Hippocampal formation (tissue), 2 donors: ENCODE measurements at regions not wholly inside any gene's neighbourhood (a gene's known extent, or its start where the extent isn't known, plus 50 kb on each side); places are given as distances from the start of the nearest gene placed in this dataset.
"Not testable (repeated sequence)": the region's sequence is repeated elsewhere in the genome, so short reads cannot be mapped to it uniquely, and the experiment has no call there.

Source experiments
- DNase-seq, 2 donors: peaks; one replicate each; lab custom pipeline; 2025; lab: John Stamatoyannopoulos, UW

DNA sequence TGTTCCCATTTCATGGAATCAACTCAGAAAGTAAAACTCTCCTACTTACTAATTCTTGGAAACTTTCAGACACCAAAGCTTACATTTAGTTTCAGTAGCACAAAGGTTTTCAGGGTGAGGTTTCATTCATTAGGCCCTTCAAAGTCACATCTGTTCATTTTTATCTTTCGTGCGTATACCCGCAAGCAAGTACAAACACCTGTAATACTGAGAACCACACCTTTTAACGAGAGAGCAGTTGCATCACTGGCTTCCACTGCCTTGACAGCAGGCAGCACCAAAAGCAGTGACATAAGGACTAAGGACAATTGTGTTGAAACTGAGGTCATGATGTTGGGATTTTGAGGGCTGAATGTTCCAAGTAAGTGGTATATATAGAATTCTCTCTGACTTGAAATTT, 60.5 kb downstream of the GOLGA6L22 start:
- DNase-seq, result not testable (repeated sequence)

DNA sequence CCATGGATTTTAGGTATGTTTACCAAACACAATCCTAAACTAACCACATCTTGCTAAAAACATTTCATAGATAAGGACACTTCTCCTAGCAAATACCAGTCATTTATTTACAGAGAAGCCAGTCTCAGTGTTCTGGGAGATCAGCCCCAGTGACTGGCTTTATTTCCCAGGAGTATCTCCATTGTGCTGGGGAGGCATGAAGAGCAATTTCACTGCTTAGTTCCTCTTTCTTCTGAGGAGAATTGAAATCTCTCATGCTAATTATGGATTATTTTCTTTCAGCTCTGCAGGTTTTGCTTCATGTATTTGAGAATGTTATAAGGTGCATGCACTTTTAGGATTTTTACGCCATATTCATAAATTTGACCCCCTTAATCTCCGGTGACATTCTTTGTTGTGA, 67.8 kb downstream of the GOLGA6L22 start:
- DNase-seq, result not testable (repeated sequence)

DNA sequence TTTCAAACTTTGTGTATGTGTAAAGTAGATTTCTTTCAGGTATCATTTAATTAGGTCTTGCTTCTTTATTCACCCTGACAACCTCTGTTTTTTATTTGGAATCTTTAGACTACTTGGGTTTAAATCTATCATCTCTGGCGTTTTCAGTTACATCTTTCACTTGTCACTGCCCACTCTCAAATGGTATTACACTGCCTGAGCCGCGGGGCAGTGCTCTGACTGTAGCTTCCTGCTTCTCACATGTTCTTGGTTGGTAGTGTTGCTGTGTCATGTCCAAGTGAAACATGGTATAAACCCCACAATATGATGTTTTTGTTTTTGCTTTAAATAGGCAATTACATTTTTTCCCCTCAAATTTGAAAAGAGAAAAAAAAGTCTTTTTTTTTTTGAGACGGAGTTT, 68.3 kb downstream of the GOLGA6L22 start:
- not testable (repeated sequence) for DNase-seq

DNA sequence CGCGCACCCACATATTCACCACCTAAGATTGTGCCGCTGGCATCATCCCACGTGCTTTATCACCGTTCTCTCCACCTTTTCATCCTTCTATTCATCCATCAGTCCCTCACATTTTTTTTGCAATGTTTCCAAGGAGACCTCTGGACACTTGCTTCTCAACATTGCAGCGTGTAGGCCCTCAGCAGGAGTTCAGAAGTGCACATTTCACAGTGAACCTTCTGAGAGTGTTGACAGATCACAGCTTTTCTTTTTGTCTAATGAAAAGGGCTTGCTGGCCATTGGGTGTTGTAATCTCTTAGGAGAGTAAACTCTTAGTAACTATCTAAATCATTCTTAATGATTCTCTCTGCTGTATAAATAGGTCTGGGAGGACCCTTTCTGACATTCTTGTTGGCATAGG, 70.5 kb downstream of the GOLGA6L22 start:
- not testable (repeated sequence) for DNase-seq

DNA sequence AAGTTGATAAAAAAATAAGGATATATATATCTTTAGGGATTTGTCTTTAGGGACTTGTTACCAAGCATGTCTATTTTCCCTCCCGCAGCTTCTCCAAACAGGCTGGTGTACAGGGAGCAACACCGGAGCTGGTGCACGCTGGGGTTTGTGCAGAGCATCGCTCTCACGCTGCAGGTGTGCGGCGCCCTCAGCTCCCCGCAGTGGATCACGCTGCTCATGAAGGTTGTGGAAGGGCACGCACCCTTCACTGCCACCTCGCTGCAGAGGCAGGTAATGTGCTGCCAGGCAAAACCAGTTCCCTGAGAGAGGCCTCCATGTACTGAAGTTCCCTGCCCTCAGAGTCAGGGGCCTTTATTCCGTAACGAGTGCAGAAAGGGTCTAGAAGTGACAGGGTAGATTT, 101.0 kb downstream of the GOLGA6L22 start:
- not testable (repeated sequence) for DNase-seq

DNA sequence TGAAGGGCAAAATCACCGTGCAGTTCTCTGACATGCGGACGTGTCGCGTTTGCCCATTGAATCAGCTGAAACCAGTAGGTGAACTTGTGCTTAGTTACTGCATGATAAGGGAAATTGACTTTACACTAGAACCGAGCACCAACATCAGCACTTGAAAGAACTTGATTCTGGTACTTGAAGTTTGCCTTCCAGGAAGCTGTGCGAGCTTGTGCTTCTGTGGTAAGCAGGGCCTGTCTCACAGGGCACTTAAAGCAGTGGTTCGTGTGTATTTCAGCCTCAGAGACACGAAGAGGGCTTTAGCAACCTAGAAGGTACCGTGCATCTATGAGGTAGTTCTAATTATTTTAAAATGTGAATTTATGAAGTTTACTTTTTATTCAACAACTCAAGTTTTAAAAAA, 103.0 kb downstream of the GOLGA6L22 start:
- DNase-seq, result not testable (repeated sequence)

DNA sequence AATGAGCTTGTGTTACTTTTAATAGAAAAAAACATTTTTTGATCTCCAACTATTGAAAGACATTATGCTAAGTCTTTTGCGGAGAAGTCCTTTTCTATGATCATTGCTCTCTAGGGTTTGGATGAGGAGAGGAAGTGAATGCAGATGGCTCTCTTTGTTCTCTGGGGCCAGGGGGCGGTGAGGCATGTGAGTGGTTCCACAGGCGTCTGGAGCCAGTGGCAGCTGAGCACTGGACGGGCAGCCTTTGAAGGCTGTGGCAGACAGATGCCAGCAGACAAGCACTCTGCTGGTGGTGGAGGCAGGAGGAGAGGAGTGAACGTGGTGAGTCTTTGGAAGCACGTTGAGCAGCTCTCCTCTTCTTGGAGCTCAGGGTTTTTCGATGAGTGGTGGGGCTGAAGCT, 107.8 kb downstream of the GOLGA6L22 start:
- DNase-seq, result not testable (repeated sequence)

DNA sequence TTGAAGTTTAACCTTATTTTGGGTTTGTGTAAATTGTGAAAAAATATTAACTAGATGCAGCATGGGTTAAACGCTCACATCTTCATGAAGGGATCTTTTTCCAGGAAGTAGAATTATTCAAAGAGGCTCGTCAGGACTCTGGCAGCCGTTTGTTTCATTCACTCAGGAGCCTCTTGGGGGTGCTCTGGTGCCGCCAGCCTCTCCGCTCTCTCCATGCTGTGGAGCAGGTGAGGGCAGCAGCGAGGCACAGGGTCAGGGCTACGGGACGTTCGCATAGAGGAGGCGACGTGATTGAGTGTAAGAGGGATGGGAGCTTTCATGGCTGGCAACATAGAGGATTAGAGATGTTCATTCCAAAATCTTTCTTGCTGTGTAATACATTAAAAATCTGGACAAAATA, 110.8 kb downstream of the GOLGA6L22 start:
- not testable (repeated sequence) for DNase-seq

DNA sequence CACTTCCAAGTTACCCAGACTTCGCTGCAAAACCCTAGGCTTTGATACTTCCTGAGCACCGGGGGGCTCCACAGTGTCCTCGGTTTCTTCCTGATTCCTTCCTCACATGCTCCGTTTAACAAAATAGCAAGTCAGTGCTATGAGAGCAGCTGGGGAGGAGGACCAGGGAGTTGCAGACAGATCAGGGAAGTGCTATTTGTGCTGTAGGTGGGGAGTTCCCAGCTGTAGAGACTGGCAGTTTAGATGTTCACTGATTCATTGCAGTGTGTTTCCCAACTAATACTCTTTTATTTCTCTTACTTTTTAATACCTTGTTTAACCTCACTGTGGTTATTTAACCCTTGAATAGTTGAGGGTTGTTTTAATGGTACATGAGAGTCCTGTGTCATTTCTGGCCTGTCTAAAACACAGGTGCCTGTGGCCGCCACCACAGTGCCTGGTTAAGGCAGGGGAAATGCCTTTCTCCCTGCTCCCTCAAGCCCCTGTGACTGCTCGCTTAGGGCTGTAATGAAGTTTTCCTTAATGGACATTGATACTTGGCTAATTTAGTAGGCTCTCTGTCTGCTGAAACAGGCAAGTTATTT, 113.5 kb downstream of the GOLGA6L22 start:
- DNase-seq, result not testable (repeated sequence)

DNA sequence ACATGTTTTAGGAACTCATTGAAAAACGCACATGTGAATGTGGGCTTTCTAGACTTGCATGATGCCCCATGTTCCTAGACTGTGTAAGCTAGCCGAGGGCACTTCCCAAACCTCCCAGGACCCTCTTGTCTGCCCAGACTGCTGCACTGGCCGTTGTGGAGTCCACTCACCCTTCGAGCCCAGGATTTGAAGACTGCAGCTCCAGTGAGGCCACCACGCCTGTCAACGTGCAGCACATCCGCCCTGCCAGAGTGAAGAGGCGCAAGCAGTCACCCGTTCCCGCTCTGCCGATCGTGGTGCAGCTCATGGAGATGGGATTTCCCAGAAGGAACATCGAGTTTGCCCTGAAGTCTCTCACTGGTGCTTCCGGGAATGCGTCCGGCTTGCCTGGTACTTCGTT, 114.1 kb downstream of the GOLGA6L22 start:
- DNase-seq, result not testable (repeated sequence)

DNA sequence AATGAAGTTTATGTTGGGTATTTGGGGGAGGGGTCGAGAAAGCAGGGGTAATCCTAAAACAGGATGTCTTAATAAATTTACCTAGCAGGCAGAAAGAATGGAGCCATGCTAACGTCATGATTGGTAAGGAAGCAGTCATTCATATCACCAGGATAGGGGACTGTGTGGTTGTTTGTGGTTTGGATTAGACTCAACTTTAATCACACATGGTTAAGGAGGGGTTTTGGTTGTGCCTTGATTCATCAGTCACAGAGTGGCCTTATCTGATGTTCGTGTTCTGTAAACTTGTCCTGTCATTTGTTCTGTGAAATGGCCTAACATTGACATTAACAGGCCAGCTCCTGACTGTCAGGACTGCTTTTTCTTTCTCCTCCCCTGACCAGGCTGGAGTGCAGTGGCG, 119.1 kb downstream of the GOLGA6L22 start:
- DNase-seq, result not testable (repeated sequence)

DNA sequence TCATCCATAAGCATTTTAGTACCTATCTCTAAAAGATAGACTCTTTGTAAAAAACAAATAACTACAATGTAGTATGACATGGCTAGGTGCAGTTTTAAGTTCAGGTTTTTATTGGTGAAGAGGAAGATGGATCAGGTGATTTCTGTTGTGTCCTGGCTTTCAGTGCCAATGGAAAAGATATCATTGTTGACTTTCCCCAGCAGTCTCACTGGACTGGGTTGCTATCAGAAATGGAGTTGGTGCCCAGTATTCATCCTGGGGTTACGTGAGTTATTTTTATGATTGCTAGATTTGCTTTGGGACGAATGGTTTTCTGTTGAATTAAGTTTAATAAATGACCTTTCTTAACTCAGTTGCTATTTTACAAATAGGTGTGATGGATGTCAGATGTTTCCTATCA, 120.5 kb downstream of the GOLGA6L22 start:
- DNase-seq, result not testable (repeated sequence)

DNA sequence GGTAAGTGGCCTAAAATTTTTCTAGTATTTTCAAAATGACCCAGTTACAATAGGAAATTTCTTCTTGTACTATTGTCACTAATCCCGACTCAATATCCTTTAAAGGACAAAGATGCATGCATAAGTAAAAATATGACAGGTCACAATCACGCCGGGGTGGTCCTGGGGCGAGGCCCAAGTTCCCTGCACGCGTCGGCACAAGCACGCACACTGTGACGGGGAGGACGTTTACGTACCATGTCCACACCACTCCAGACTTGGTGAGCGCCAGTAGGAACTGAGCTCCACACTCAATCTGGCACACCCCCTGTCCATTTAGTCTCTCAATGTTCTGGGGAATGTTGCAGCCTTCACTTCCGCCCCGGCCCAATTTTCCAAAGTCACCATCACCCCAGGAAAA, 128.7 kb downstream of the GOLGA6L22 start:
- DNase-seq, result not testable (repeated sequence)

DNA sequence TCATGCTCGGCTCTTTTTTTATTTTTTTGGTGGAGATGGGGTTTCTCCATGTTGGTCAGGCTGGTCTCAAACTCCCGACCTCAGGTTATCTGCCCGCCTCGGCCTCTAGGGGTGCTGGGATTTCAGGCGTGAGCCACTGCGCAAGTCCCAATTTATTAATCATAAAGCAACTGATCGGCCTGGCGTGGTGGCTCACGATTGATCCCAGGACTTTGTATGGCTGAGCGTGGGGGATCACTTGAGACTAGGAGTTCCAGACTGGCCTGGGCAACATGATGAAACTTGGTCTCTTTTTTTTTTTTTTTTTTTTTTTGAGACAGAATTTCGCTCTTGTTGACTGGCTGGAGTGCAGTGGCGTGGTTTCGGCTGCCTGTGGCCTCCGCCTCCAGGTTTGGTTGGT, 139.8 kb downstream of the GOLGA6L22 start:
- not testable (repeated sequence) for DNase-seq

DNA sequence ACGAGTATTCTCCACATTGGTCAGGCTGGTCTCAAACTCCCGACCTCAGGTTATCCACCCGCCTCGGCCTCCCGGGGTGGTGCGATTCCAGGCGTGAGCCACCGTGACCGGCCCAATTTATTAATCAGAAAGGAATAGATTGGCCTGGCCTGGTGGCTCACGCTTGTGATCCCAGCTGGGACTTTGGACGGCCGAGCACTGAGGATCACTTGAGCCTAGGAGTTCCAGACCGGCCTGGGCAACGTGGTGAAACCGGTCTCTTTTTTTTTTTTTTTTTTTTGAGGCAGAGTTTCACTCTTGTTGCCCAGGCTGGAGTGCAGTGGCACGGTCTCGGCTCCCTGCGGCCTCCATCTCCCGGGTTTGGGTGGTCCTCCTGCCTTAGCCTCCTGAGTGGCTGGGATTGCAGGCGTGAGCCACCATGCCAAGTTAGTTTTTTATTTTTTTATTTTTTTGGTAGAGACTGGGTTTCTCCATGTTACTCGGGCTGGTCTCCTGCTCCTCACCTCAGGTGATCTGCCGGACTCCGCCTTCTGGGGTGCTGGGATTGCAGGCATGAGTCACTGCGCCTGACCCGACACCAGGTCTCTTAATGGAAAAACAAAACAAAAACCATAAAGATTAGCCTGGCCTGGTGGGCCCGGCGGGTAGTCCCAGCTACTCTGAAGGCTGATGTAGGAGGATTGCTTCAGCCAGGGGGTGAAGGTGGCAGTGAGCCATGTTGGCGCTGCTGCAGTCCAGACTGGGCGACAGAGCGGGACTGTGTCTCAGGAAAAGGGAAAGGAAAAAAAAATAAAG, 141.0 kb downstream of the GOLGA6L22 start:
- not testable (repeated sequence) for DNase-seq

DNA sequence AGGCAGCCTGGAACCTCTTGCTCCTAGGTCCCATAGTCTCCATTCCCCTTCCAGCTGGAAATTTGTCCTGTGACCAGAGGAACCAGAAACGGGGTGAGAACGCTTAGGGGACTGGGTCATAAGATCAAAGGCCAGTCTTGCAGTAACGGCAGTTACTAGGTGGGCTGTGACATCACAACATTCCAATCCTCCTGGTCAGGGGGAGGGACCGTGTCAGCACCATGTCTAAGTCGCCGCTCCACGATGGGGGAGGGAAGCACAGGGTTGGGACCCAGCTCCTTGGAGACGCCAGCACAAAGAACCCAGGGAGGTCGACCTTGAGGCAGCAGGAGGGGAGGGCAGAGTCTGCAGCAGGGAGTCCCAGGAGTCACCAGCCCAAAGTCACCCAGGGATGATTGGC, 158.3 kb downstream of the GOLGA6L22 start:
- not testable (repeated sequence) for DNase-seq

DNA sequence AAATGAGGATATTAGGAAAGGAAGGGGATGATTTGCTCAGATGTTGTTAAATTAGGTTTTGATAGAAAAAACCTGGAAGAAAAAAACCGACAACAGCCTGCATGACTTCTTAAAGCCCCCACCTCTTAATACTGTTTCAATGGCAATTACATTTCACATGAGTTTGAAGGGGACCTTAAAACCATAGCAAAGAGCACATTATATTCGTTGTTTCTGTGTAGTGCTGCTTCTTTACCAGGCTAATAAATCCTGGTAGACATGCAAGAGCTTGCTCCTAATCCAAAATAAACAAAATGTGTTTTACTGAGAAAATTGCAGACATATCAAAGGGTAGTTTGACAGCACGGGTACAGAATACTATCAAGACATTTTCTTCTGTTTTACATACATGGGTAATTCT, 154.7 kb upstream of the NIPA1 start:
- not testable (repeated sequence) for DNase-seq

DNA sequence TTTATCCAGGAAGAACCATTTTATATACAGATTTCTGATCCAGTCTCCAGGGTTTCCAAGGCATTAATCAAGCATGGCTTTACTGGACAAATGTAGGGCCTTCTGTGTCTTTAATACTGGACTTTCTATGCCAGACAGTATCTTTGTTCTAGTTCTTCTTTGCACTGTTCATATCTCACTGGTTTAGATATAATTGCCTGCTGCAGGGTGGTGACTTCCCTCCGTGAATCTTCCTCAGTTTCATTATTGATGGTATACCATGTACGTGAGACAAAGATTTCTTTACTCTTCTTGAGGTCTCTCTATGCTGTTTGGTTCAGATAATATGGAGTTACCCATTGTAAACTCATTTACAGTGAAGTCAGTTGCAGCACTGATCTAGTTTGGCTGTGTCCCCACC, 146.5 kb upstream of the NIPA1 start:
- DNase-seq, result not testable (repeated sequence)

DNA sequence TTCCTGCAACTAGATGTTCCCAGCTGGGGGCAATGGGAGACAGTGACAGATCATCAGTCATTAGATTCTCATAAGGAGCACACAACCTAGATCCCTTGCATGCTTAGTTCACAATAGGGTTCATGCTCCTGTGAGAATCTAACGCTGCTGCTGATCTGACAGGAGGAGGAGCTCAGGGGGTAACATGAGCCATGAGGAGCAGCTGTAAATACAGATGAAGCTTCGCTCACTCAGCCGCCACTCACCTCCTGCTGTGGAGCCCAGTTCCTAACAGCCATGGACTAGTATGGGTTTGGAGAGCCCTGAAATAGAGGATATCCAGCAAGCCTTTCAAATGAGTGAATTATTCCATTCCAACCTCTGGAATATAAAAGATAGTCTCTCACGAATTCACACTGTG, 137.0 kb upstream of the NIPA1 start:
- DNase-seq, result not testable (repeated sequence)

DNA sequence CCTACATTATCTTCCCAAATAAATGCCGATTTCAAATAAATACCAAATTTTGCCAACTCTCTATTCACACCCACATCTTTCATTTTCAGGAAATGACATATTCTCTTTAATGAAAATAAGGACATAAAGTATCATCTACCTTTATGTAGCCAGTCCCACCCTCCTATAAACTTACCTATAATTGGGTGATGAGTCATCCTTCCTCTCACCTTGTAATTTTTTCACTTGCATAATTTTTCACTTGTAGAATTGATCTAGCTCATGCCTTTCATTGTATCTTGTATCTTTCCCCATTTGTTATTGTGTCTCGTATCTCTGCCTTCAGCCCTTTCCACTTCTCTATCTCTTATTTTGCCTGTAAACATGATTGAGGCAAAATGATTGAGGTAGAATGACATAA, 135.3 kb upstream of the NIPA1 start:
- DNase-seq, result not testable (repeated sequence)

DNA sequence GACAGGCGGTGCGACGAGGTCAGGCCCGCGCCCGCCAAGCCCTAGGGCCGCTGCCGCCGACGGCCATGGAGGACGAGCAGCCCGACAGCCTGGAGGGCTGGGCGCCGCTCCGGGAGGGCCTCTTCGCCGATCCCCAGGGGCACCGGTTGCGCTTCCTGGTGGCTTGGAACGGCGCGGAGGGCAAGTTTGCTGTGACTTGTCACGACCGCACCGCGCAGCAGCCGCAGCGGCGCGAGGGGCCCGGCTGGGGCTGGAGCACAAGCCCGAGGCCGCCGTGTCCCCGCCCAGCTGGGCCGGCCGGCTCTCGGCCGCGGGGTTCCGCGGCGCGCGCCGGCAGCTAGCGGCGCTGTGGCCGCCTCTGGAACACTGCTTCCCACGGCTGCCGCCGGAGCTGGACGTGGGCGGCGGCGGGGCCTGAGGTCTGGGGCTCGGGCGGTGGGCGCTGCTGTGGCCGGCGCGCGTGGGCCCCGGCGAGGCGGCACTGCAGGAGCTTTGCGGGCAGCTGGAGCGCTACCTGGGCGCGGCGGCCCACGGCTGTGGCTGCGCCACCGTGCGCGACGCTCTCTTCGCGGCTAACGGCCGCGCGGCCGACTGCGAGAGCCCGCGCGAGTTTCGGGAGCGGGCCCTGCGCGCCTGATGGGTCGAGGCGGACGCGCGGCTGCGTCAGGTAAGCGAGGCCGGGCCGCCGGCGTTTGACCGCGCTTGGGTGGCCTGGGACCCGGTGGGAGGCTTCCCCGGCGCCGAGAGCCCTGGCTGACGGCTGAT, 122.0 kb upstream of the NIPA1 start:
- peak in 1 of 2 donors; percentile 43 for DNase-seq

DNA sequence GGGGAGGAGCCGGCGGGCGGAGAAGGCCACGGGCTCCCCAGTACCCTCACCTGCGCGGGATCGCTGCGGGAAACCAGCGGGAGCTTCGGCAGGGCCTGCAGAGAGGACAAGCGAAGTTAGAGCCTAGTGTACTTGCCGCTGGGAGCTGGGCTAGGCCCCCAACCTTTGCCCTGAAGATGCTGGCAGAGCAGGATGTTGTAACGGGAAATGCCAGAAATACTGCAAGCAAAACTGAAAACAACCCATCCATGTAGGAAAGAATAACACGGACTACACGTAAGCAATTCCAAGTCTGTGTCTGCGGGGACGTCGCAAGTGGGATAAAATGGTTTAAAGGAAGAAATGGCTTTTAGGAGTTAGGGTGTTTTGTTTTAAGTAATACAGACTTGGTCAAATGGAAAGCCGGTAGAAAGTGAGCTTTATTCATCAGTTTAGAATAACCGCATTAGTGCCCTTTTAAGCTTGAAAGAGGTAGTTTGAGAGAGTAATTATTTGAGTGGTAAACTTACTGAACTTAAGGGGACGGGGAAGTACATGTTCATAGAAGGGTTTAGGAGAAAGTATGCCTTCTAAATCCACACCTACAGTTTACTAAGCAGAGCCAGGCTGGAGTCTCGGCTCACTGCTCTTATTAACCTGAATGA, 121.3 kb upstream of the NIPA1 start:
- DNase-seq, result peak; percentile 0 to 8
